ENCODE measurements at regions not wholly inside any gene's neighbourhood (a gene's known extent, or its start where the extent isn't known, plus 50 kb on each side); places are given as distances from the start of the nearest gene placed in this dataset.

DNA sequence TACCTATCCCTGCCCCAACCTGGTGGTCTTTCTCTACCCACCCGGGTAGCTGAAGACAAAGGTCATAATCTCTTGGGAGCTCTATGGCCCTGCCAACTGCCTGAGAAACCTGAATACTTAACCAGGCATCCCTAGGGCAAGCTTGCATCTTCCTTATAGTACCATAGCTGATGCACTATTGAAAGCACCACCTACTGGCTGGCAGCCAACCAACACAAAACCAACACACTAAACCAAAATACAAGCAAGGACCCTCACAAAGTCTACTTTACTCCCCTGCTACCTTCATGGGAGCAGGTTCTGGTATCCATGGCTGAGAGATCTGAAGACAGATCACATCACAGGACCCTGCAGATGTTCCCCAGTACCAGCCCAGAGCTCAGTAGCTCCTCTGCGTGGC, 171.8 kb upstream of the TAS2R1 start:
- TF ChIP-seq CTCF (conservative IDR thresholded peaks at IDR 0.05) (no peak), EZH2 (IDR thresholded peaks at IDR 0.05; ENCODE audit: low read depth) (no peak)
